SK-N-MC (cell line): ENCODE measurements at regions not wholly inside any gene's neighbourhood (a gene's known extent, or its start where the extent isn't known, plus 50 kb on each side); places are given as distances from the start of the nearest gene placed in this dataset.

Experiments used
- EZH2 ChIP-seq: fragments of 200-600 bp; sonication (generic); IDR thresholded peaks from one replicate; pipeline ENCODE4 v1.6.1; 2017; ENCODE audit warnings: antibody characterized with exemption
- FOXP2 ChIP-seq: optimal IDR thresholded peaks from 2 replicates; pipeline ENCODE3; 2011; ENCODE audit warnings: mild to moderate bottlenecking, moderate library complexity; ENCODE audit not compliant: insufficient read depth; ENCODE audit errors: extremely low read length, control extremely low read depth
- POLR2AphosphoS5 ChIP-seq: IDR thresholded peaks from 2 replicates; pipeline ENCODE4 v1.6.1; 2012; ENCODE audit warnings: mild to moderate bottlenecking, low read depth, low read length, borderline replicate concordance

GRCh38 chr18:71503222-71503621, 1040.9 kb downstream of the CBLN2 start:
- TF ChIP-seq POLR2AphosphoS5 (no peak), EZH2 (no peak), FOXP2 (no peak)
